ENCODE measurements at regions not wholly inside any gene's neighbourhood (a gene's known extent, or its start where the extent isn't known, plus 50 kb on each side); places are given as distances from the start of the nearest gene placed in this dataset.

GRCh38 chr16:52293204-52293603 is 253.7 kb downstream of the TOX3 start:
- Histone ChIP-seq H3K4me2 (ENCODE audit: low read depth, low read length, poor library complexity, severe bottlenecking) (no peak overlapping the region), H3K9ac (ENCODE audit: low read depth, low read length, poor library complexity, severe bottlenecking) (no peak overlapping the region), H3K9me3 (ENCODE audit: insufficient read depth, low read depth, low read length) (no peaks in the 10 kb centered on the region)

GRCh38 chr16:52283584-52284375 is 263.2 kb downstream of the TOX3 start:
- Histone ChIP-seq H3F3A (ENCODE audit: low read depth) (no peaks in the 10 kb centered on the region), H3K4me1 (ENCODE audit: insufficient read depth, low read length, poor library complexity, severe bottlenecking) (no peaks in the 10 kb centered on the region), H3K9me3 (ENCODE audit: insufficient read depth, low read depth, low read length) (no peaks in the 10 kb centered on the region), H4K20me1 (ENCODE audit: insufficient read depth, low read length, poor library complexity, severe bottlenecking) (no peaks in the 10 kb centered on the region), H3K9ac (ENCODE audit: low read depth, low read length, poor library complexity, severe bottlenecking) (no peak overlapping the region), H3K27me3 (ENCODE audit: insufficient read depth, low read length, poor library complexity, severe bottlenecking) (no peaks in the 10 kb centered on the region), H3K4me3 (ENCODE audit: low read length, poor library complexity, severe bottlenecking) (no peak overlapping the region), H3K79me2 (ENCODE audit: insufficient read depth, low read length) (no peaks in the 10 kb centered on the region), H3K9me2 (replicated peaks; ENCODE audit: low read depth, low read length) (no peaks in the 10 kb centered on the region), H3K36me3 (ENCODE audit: insufficient read depth, low read length) (no peaks in the 10 kb centered on the region), H2AFZ (ENCODE audit: low read length) (no peak overlapping the region), H3K4me2 (ENCODE audit: low read depth, low read length, poor library complexity, severe bottlenecking) (no peak overlapping the region)
- TF ChIP-seq EZH2phosphoT487 (IDR thresholded peaks at IDR 0.05; ENCODE audit: borderline replicate concordance), result no peak
- TF ChIP-seq, protein P1, sequence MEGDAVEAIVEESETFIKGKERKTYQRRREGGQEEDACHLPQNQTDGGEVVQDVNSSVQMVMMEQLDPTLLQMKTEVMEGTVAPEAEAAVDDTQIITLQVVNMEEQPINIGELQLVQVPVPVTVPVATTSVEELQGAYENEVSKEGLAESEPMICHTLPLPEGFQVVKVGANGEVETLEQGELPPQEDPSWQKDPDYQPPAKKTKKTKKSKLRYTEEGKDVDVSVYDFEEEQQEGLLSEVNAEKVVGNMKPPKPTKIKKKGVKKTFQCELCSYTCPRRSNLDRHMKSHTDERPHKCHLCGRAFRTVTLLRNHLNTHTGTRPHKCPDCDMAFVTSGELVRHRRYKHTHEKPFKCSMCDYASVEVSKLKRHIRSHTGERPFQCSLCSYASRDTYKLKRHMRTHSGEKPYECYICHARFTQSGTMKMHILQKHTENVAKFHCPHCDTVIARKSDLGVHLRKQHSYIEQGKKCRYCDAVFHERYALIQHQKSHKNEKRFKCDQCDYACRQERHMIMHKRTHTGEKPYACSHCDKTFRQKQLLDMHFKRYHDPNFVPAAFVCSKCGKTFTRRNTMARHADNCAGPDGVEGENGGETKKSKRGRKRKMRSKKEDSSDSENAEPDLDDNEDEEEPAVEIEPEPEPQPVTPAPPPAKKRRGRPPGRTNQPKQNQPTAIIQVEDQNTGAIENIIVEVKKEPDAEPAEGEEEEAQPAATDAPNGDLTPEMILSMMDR (conservative IDR thresholded peaks at IDR 0.05; ENCODE audit: low read length), result no peak

More at GRCh38 chr16:52293204-52293603, 253.7 kb downstream of the TOX3 start:
- no peak overlapping the region for H3K4me3 ChIP-seq (ENCODE audit: low read length, poor library complexity, severe bottlenecking)
- H3F3A ChIP-seq (ENCODE audit: low read depth), result no peaks in the 10 kb centered on the region
- H3K9me2 ChIP-seq (replicated peaks; ENCODE audit: low read depth, low read length), result no peaks in the 10 kb centered on the region
- no peaks in the 10 kb centered on the region for H3K4me1 ChIP-seq (ENCODE audit: insufficient read depth, low read length, poor library complexity, severe bottlenecking)
- H3K79me2 ChIP-seq (ENCODE audit: insufficient read depth, low read length), result no peaks in the 10 kb centered on the region
- no peaks in the 10 kb centered on the region for H3K27me3 ChIP-seq (ENCODE audit: insufficient read depth, low read length, poor library complexity, severe bottlenecking)
- no peak overlapping the region for H2AFZ ChIP-seq (ENCODE audit: low read length)
- H3K36me3 ChIP-seq (ENCODE audit: insufficient read depth, low read length), result no peaks in the 10 kb centered on the region
- no peak for TF ChIP-seq EZH2phosphoT487 (IDR thresholded peaks at IDR 0.05; ENCODE audit: borderline replicate concordance)
- TF ChIP-seq, protein P1 (conservative IDR thresholded peaks at IDR 0.05; ENCODE audit: low read length), result no peak
- H4K20me1 ChIP-seq (ENCODE audit: insufficient read depth, low read length, poor library complexity, severe bottlenecking), result no peaks in the 10 kb centered on the region

GRCh38 chr16:52283018-52283417 is 263.9 kb downstream of the TOX3 start:
- H3K4me2 ChIP-seq (ENCODE audit: low read depth, low read length, poor library complexity, severe bottlenecking), result no peak overlapping the region
- no peak for TF ChIP-seq EZH2phosphoT487 (IDR thresholded peaks at IDR 0.05; ENCODE audit: borderline replicate concordance)
- TF ChIP-seq, protein P1 (conservative IDR thresholded peaks at IDR 0.05; ENCODE audit: low read length), result no peak
- H3K36me3 ChIP-seq (ENCODE audit: insufficient read depth, low read length), result no peaks in the 10 kb centered on the region
- H3K27me3 ChIP-seq (ENCODE audit: insufficient read depth, low read length, poor library complexity, severe bottlenecking), result no peaks in the 10 kb centered on the region
- H4K20me1 ChIP-seq (ENCODE audit: insufficient read depth, low read length, poor library complexity, severe bottlenecking), result no peaks in the 10 kb centered on the region
- no peaks in the 10 kb centered on the region for H3K9me3 ChIP-seq (ENCODE audit: insufficient read depth, low read depth, low read length)
- H2AFZ ChIP-seq (ENCODE audit: low read length), result no peak overlapping the region
- H3K79me2 ChIP-seq (ENCODE audit: insufficient read depth, low read length), result no peaks in the 10 kb centered on the region
- H3K4me1 ChIP-seq (ENCODE audit: insufficient read depth, low read length, poor library complexity, severe bottlenecking), result no peaks in the 10 kb centered on the region
- H3F3A ChIP-seq (ENCODE audit: low read depth), result no peaks in the 10 kb centered on the region
- no peak overlapping the region for H3K4me3 ChIP-seq (ENCODE audit: low read length, poor library complexity, severe bottlenecking)
- H3K9me2 ChIP-seq (replicated peaks; ENCODE audit: low read depth, low read length), result no peaks in the 10 kb centered on the region
- no peak overlapping the region for H3K9ac ChIP-seq (ENCODE audit: low read depth, low read length, poor library complexity, severe bottlenecking)
